Loucy (cell line): ENCODE measurements at regions not wholly inside any gene's neighbourhood (a gene's known extent, or its start where the extent isn't known, plus 50 kb on each side); places are given as distances from the start of the nearest gene placed in this dataset.

ENCODE experiments used
- CTCF ChIP-seq: fragments of 200-600 bp; sonication (generic); conservative IDR thresholded peaks from 2 replicates; pipeline ENCODE4 v1.5.1; 2014; ENCODE audit warnings: mild to moderate bottlenecking, antibody characterized with exemption, low read length
- EZH2phosphoT487 ChIP-seq: fragments of 200-600 bp; IDR thresholded peaks from 2 replicates; pipeline ENCODE4 v1.6.1; 2018; ENCODE audit warnings: antibody characterized with exemption, mild to moderate bottlenecking, moderate library complexity, borderline replicate concordance

- TF ChIP-seq CTCF, result no peak
- no peak for TF ChIP-seq EZH2phosphoT487
Measured at GRCh38 chr5:164298165-164298564, 792.7 kb downstream of the MAT2B start.
